Fibroblast of the aortic adventitia (primary cell): ENCODE measurements at regions not wholly inside any gene's neighbourhood (a gene's known extent, or its start where the extent isn't known, plus 50 kb on each side); places are given as distances from the start of the nearest gene placed in this dataset.
"Not testable (repeated sequence)": the region's sequence is repeated elsewhere in the genome, so short reads cannot be mapped to it uniquely, and the experiment has no call there.

Experiments
- DNase-seq: peaks from one replicate; pipeline ENCODE4 v3.0.0-alpha.2; 2010; ENCODE audit warnings: low read depth
- H3K4me3 ChIP-seq: 2 replicates; pipeline ENCODE4 v1.5.1; 2011; ENCODE audit warnings: low read depth, mild to moderate bottlenecking, control low read depth, low read length, moderate library complexity
- TF ChIP-seq, protein P1 (sequence below): IDR thresholded peaks from 2 replicates; pipeline ENCODE4 v1.5.1; 2011; ENCODE audit warnings: mild to moderate bottlenecking, low read length, control low read depth, inconsistent platforms; ENCODE audit not compliant: insufficient read depth

DNA sequence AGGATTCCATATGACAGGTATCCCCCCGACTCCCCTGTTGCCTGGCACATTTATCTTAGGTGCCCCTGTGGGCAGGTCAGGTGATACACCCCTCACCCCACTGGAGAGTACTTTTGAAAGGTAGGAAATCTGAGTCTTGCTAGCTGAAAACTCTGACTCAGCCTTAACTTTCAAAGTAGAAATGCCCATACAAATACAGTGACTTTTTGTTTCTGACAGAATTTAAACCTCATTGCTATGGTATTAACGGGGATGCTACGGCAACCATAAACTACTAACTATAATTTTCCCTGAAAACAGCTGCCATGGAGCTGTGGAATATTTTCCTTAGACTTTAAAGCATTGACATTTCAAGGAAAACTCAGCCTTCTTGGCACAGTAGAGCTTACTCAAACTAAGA, 536.0 kb downstream of the RFPL4B start:
- TF ChIP-seq, protein P1, sequence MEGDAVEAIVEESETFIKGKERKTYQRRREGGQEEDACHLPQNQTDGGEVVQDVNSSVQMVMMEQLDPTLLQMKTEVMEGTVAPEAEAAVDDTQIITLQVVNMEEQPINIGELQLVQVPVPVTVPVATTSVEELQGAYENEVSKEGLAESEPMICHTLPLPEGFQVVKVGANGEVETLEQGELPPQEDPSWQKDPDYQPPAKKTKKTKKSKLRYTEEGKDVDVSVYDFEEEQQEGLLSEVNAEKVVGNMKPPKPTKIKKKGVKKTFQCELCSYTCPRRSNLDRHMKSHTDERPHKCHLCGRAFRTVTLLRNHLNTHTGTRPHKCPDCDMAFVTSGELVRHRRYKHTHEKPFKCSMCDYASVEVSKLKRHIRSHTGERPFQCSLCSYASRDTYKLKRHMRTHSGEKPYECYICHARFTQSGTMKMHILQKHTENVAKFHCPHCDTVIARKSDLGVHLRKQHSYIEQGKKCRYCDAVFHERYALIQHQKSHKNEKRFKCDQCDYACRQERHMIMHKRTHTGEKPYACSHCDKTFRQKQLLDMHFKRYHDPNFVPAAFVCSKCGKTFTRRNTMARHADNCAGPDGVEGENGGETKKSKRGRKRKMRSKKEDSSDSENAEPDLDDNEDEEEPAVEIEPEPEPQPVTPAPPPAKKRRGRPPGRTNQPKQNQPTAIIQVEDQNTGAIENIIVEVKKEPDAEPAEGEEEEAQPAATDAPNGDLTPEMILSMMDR = no peak
- no peak overlapping the region for H3K4me3 ChIP-seq
- peak; percentile 15 for DNase-seq

DNA sequence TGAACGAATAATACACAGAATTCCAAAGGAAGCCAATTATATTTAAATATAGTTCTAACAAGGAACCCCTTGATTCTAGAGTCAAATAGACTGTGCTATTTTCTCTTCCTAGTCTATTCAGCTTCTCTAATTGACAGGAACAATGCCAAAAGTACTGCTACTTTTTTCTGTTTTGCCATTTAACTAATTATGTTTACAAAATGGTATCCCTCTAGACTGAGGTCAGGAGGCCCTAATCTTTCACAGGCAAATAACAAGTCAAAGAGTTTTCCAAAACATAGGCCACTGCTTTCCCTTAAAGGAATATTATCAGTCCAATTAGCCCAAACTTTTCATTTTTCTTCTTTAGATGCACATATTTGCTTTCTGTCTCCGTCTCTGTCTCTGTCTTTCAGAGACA, 539.3 kb downstream of the RFPL4B start:
- H3K4me3 ChIP-seq = no peak overlapping the region
- TF ChIP-seq, protein P1 = no peak
- DNase-seq = no peak

DNA sequence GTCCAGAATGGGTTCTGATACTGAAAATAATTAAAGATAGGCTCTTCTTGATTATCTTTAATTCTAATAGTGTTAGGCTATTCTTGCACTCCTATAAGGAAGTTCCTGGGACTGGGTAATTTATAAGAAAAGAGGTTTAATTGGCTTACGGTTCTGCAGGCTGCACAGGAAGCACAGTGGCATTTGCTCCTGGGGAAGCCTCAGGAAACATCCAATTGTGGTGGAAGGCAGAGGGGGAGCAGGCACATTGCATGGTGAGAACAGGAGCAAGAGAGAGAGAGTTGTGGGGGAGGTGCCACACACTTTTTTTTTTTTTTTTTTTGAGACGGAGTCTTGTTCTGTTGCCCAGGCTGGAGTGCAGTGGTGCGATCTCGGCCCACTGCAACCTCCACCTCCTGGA, 540.3 kb downstream of the RFPL4B start:
- H3K4me3 ChIP-seq, DNase-seq: not testable (repeated sequence)

DNA sequence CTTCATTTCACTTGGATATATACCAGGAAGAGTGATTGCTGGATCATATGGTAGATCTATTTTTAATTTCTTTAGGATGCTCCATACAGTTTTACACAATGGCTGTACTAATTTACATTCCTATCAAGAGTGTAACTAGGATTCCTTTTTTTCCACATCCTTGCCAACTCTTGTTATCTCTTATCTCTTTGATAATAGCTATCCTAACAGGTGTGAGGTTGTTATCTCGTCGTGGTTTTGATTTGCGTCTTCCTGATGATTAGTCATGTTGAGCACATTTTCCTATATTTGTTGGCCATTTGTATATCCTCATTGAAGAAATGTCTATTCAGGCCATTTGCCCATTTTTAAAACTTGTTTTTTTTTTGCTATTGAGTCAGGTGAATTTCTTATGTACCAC, 552.4 kb downstream of the RFPL4B start:
- TF ChIP-seq, protein P1 = no peak
- no peak overlapping the region for H3K4me3 ChIP-seq
- DNase-seq = peak; percentile 43

DNA sequence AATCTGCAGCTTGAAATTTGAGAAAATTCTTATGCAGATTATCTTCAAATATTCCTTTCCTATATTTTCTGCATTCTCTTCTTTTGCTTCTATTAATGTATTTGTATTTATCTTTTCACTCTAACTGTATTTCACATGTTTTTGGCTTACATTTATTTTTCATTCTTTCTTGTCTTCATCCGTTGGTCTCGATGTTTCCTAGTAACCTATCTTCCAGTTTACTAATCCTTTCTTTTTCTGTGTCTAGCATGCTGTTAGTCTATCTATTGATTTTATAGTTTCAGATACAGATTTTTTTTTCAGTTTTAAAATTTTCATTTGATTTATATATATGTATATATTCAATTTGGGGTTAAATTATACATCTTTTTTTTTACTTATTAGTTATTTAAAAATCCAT, 556.2 kb downstream of the RFPL4B start:
- TF ChIP-seq, protein P1 = no peak
- no peak for DNase-seq
- no peak overlapping the region for H3K4me3 ChIP-seq

DNA sequence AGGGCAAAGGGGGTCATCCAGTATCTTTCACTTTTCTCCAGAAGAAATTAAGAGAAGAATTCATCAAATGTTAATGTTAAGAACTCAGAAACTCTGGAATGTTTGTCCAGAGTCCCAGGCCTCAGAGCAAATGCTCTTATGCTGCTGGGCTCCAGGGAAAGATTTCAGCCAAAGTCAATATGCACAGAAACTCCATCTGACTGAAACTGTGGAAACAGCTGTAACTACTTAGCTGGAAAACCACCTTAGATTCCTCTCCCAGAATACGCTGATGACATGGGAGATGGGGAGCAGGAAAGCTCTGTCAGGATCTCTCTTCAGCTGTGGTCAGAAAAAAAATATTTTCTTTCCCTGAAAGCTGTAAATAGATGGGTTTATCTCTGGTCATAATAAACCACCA, 559.6 kb downstream of the RFPL4B start:
- DNase-seq = peak; percentile 98
- TF ChIP-seq, protein P1 = no peak
- no peak overlapping the region for H3K4me3 ChIP-seq

DNA sequence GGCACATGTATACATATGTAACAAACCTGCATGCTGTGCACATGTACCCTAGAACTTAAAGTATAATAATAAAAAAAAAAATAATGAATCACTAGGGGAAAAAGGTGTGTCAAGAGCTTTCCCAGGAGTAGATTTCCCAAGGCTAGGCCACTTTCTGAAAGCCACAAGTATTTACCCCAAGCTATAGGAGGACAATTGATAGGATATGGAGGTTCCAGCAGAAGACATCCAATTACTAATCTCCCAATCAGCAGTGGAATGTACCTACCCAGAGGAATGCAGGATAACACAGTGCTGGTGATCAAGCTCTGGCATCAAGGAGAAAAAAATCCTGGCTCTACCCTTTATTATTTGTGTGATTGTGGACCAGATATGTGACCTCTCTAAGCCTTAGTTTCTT, 562.7 kb downstream of the RFPL4B start:
- DNase-seq = peak; percentile 33
- TF ChIP-seq, protein P1 = no peak
- H3K4me3 ChIP-seq = no peak overlapping the region
